Trophoblast cell (in vitro differentiated cells and primary cell): ENCODE measurements at regions not wholly inside any gene's neighbourhood (a gene's known extent, or its start where the extent isn't known, plus 50 kb on each side); places are given as distances from the start of the nearest gene placed in this dataset.

Experiments used
- DNase-seq, 2 donors: peaks; one replicate each; pipeline ENCODE4 v3.0.0-alpha.2; 2016
- H2AFZ ChIP-seq: 2 replicates; pipeline ENCODE4 v1.6.1; 2013; ENCODE audit warnings: low read length, moderate library complexity, mild to moderate bottlenecking; ENCODE audit not compliant: insufficient read depth, poor library complexity
- H2AK5ac ChIP-seq: 2 replicates; pipeline ENCODE4 v1.6.1; 2013; ENCODE audit warnings: mild to moderate bottlenecking, low read length
- H2BK120ac ChIP-seq: 2 replicates; pipeline ENCODE4 v1.6.1; 2013; ENCODE audit warnings: low read length, mild to moderate bottlenecking, moderate library complexity; ENCODE audit not compliant: insufficient read depth, poor library complexity
- H2BK12ac ChIP-seq: 2 replicates; pipeline ENCODE4 v1.6.1; 2013; ENCODE audit warnings: mild to moderate bottlenecking, low read length, moderate library complexity
- H2BK5ac ChIP-seq: 2 replicates; pipeline ENCODE4 v1.6.1; 2013; ENCODE audit warnings: low read length, low read depth, moderate library complexity, mild to moderate bottlenecking; ENCODE audit not compliant: poor library complexity
- H3K14ac ChIP-seq: 2 replicates; pipeline ENCODE4 v1.6.1; 2013; ENCODE audit warnings: mild to moderate bottlenecking, low read length
- H3K18ac ChIP-seq: 2 replicates; pipeline ENCODE4 v1.6.1; 2013; ENCODE audit warnings: mild to moderate bottlenecking, low read length
- H3K23ac ChIP-seq: 2 replicates; pipeline ENCODE4 v1.6.1; 2013; ENCODE audit warnings: low read length
- H3K27ac ChIP-seq: 2 replicates; pipeline ENCODE4 v1.5.1; 2013; ENCODE audit warnings: low read depth, mild to moderate bottlenecking, inconsistent platforms, low read length, moderate library complexity
- H3K27me3 ChIP-seq: 2 replicates; pipeline ENCODE4 v1.6.1; 2013; ENCODE audit warnings: inconsistent platforms, mild to moderate bottlenecking, low read length, moderate library complexity; ENCODE audit not compliant: insufficient read depth
- H3K36me3 ChIP-seq, 2 experiments: 1 replicate in 1 of 2; 2 replicates in 1 of 2; pipeline ENCODE4 v1.6.1; 2013; ENCODE audit warnings: low read length in 2 of 2, mild to moderate bottlenecking in 2 of 2, moderate library complexity in 1 of 2; ENCODE audit not compliant: insufficient read depth in 2 of 2, control insufficient read depth in 1 of 2
- H3K4ac ChIP-seq: 2 replicates; pipeline ENCODE4 v1.6.1; 2013; ENCODE audit warnings: low read depth, mild to moderate bottlenecking, low read length, moderate library complexity
- H3K4me1 ChIP-seq, 2 experiments: 1 replicate in 1 of 2; 2 replicates in 1 of 2; pipeline ENCODE4 v1.6.1; 2013; ENCODE audit warnings: low read length in 2 of 2, mild to moderate bottlenecking in 2 of 2, moderate library complexity in 1 of 2; ENCODE audit not compliant: insufficient read depth in 2 of 2, control insufficient read depth in 1 of 2
- H3K4me2 ChIP-seq: 2 replicates; pipeline ENCODE4 v1.6.1; 2013; ENCODE audit warnings: inconsistent platforms, mild to moderate bottlenecking, low read length, moderate library complexity
- H3K4me3 ChIP-seq: 2 replicates; pipeline ENCODE4 v1.5.1; 2013; ENCODE audit warnings: mild to moderate bottlenecking, low read depth, low read length, inconsistent platforms
- H3K79me1 ChIP-seq: one replicate; pipeline ENCODE4 v1.6.1; 2013; ENCODE audit warnings: low read length
- H3K79me2 ChIP-seq: 2 replicates; pipeline ENCODE4 v1.6.1; 2013; ENCODE audit warnings: low read length, mild to moderate bottlenecking; ENCODE audit not compliant: control insufficient read depth, insufficient read depth, poor library complexity
- H3K9ac ChIP-seq: 2 replicates; pipeline ENCODE4 v1.6.1; 2013; ENCODE audit warnings: mild to moderate bottlenecking, low read length
- H3K9me3 ChIP-seq: 2 replicates; pipeline ENCODE4 v1.6.1; 2013; ENCODE audit warnings: low read depth, mild to moderate bottlenecking, control low read depth, inconsistent platforms, low read length; ENCODE audit not compliant: insufficient read depth
- H4K12ac ChIP-seq: 2 replicates; pipeline ENCODE4 v1.6.1; 2013; ENCODE audit warnings: low read depth, mild to moderate bottlenecking, low read length, moderate library complexity
- H4K8ac ChIP-seq: 2 replicates; pipeline ENCODE4 v1.6.1; 2013; ENCODE audit warnings: low read depth, mild to moderate bottlenecking, low read length, moderate library complexity
- H4K91ac ChIP-seq: one replicate; pipeline ENCODE4 v1.6.1; 2013; ENCODE audit warnings: low read depth, mild to moderate bottlenecking, low read length, moderate library complexity
- whole genome bisulfite sequencing: extraction: QIAGEN DNeasy Blood & Tissue Kit; methylation state at CpG from one replicate; pipeline ENCODE4 v1.1.7; 2013; ENCODE audit warnings: missing lambda C conversion rate; ENCODE audit not compliant: insufficient read length, insufficient coverage; ENCODE audit errors: extremely low coverage; 5-methylcytosine and 5-hydroxymethylcytosine counted together

GRCh38 chr4:23114538-23114937, 421.8 kb downstream of the GBA3 start:
- Histone ChIP-seq H2BK5ac (no peak overlapping the region), H2BK120ac (no peak overlapping the region), H3K4me1 (no peaks in the 10 kb centered on the region), H3K9me3 (no peaks in the 10 kb centered on the region), H3K79me2 (no peaks in the 10 kb centered on the region), H3K27me3 (no peaks in the 10 kb centered on the region), H3K79me1 (no peaks in the 10 kb centered on the region), H3K18ac (no peak overlapping the region), H4K91ac (no peak overlapping the region), H3K4me3 (no peak overlapping the region), H3K36me3 (no peaks in the 10 kb centered on the region), H4K8ac (no peak overlapping the region), H2AK5ac (no peak overlapping the region), H3K9ac (no peak overlapping the region), H3K27ac (no peak overlapping the region), H3K14ac (no peak overlapping the region), H3K4ac (no peak overlapping the region), H4K12ac (no peak overlapping the region), H2BK12ac (no peak overlapping the region), H3K23ac (no peak overlapping the region), H2AFZ (no peak overlapping the region), H3K4me2 (no peak overlapping the region)
- no CpG with 5 or more reads among the region's 1 CpG for WGBS
- DNase-seq: no peak

GRCh38 chr4:23113104-23113503, 420.4 kb downstream of the GBA3 start:
- H4K12ac ChIP-seq: no peak overlapping the region
- no peak overlapping the region for H2BK120ac ChIP-seq
- no peak overlapping the region for H3K9ac ChIP-seq
- H2AK5ac ChIP-seq: no peak overlapping the region
- H4K91ac ChIP-seq: no peak overlapping the region
- no CpG with 5 or more reads among the region's 2 CpGs for WGBS
- no peak overlapping the region for H3K4me3 ChIP-seq
- no peaks in the 10 kb centered on the region for H3K27me3 ChIP-seq
- H3K36me3 ChIP-seq: no peaks in the 10 kb centered on the region
- no peaks in the 10 kb centered on the region for H3K9me3 ChIP-seq
- no peak overlapping the region for H2BK12ac ChIP-seq
- no peak overlapping the region for H3K18ac ChIP-seq
- no peak overlapping the region for H3K4ac ChIP-seq
- H2AFZ ChIP-seq: no peak overlapping the region
- DNase-seq: no peak
- no peak overlapping the region for H3K27ac ChIP-seq
- no peak overlapping the region for H2BK5ac ChIP-seq
- no peak overlapping the region for H3K4me2 ChIP-seq
- no peak overlapping the region for H4K8ac ChIP-seq
- H3K4me1 ChIP-seq: no peaks in the 10 kb centered on the region
- no peak overlapping the region for H3K23ac ChIP-seq
- no peaks in the 10 kb centered on the region for H3K79me2 ChIP-seq
- no peaks in the 10 kb centered on the region for H3K79me1 ChIP-seq
- H3K14ac ChIP-seq: no peak overlapping the region

- no peak for DNase-seq
- Histone ChIP-seq H4K91ac (no peak overlapping the region), H3K14ac (no peak overlapping the region), H3K79me1 (no peaks in the 10 kb centered on the region), H2BK12ac (no peak overlapping the region), H2BK5ac (no peak overlapping the region), H3K9me3 (no peaks in the 10 kb centered on the region), H3K18ac (no peak overlapping the region), H4K8ac (no peak overlapping the region), H3K4ac (no peak overlapping the region), H3K4me1 (no peaks in the 10 kb centered on the region), H2BK120ac (no peak overlapping the region), H3K9ac (no peak overlapping the region), H3K36me3 (no peaks in the 10 kb centered on the region), H3K23ac (no peak overlapping the region), H3K27me3 (no peaks in the 10 kb centered on the region), H3K79me2 (no peaks in the 10 kb centered on the region), H4K12ac (no peak overlapping the region), H3K27ac (no peak overlapping the region), H3K4me3 (no peak overlapping the region), H3K4me2 (no peak overlapping the region), H2AK5ac (no peak overlapping the region), H2AFZ (no peak overlapping the region)
- no CpG with 5 or more reads among the region's 1 CpG for WGBS
These were observed 413.8 kb downstream of the GBA3 start for GRCh38 chr4:23106516-23106915.

GRCh38 chr4:23105759-23106370, 413.1 kb downstream of the GBA3 start:
- Histone ChIP-seq H3K27ac (no peak overlapping the region), H4K12ac (no peak overlapping the region), H3K4ac (no peak overlapping the region), H3K79me2 (no peaks in the 10 kb centered on the region), H2AFZ (no peak overlapping the region), H3K23ac (no peak overlapping the region), H2BK12ac (no peak overlapping the region), H2AK5ac (no peak overlapping the region), H3K4me2 (no peak overlapping the region), H3K27me3 (no peaks in the 10 kb centered on the region), H3K9me3 (no peaks in the 10 kb centered on the region), H3K9ac (no peak overlapping the region), H2BK120ac (no peak overlapping the region), H4K8ac (no peak overlapping the region), H2BK5ac (no peak overlapping the region), H3K4me1 (no peaks in the 10 kb centered on the region), H3K36me3 (no peaks in the 10 kb centered on the region), H3K79me1 (no peaks in the 10 kb centered on the region), H3K14ac (no peak overlapping the region), H4K91ac (no peak overlapping the region), H3K4me3 (no peak overlapping the region), H3K18ac (no peak overlapping the region)
- DNase-seq: no peak
- WGBS: no CpG with 5 or more reads among the region's 2 CpGs
